WTC11 (cell line): ENCODE measurements at regions not wholly inside any gene's neighbourhood (a gene's known extent, or its start where the extent isn't known, plus 50 kb on each side); places are given as distances from the start of the nearest gene placed in this dataset.

Experiments
- ATAC-seq: fragments of 200-7000 bp; cut with Tn5 transposase; 2 replicates; pipeline ENCODE4 v1.10.0; 2021; ENCODE audit warnings: mild to moderate bottlenecking, moderate library complexity
- CTCF ChIA-PET: fragments of 300-600 bp; sonication (Branson Sonifier 250); formaldehyde crosslinking; loops from one replicate; lab custom pipeline; 2021; ENCODE audit warnings: antibody characterized with exemption; lab: Charles Lee
- POLR2A ChIA-PET: fragments of 350-600 bp; sonication (Branson Sonifier 250); formaldehyde crosslinking; loops from one replicate; lab custom pipeline; 2021; ENCODE audit warnings: antibody characterized with exemption; lab: Charles Lee
- DNase-seq: peaks from one replicate; pipeline ENCODE4 v3.0.0; 2021; ENCODE audit warnings: low spot score
- H3K27ac Mint-ChIP-seq: 2 replicates; pipeline ENCODE4 v1.8.0; 2021; ENCODE audit warnings: mixed read lengths
- H3K27me3 Mint-ChIP-seq: 2 replicates; pipeline ENCODE4 v1.8.0; 2021; ENCODE audit warnings: low read depth, mild to moderate bottlenecking, moderate library complexity, mixed read lengths
- H3K36me3 Mint-ChIP-seq: 2 replicates; pipeline ENCODE4 v1.8.0; 2021; ENCODE audit warnings: mixed read lengths
- H3K4me1 Mint-ChIP-seq: 2 replicates; pipeline ENCODE4 v1.8.0; 2022; ENCODE audit warnings: mixed read lengths
- H3K4me3 Mint-ChIP-seq: 2 replicates; pipeline ENCODE4 v1.8.0; 2021; ENCODE audit warnings: mild to moderate bottlenecking, moderate library complexity, mixed read lengths
- H3K9me3 Mint-ChIP-seq: 2 replicates; pipeline ENCODE4 v1.8.0; 2021; ENCODE audit warnings: mixed read lengths
- CREB1 ChIP-seq: sonication (generic); formaldehyde crosslinking; IDR thresholded peaks from 2 replicates; pipeline ENCODE4 v1.8.0; 2023; ENCODE audit warnings: mild to moderate bottlenecking, missing genetic modification reagents
- FOXK1 ChIP-seq: sonication (generic); formaldehyde crosslinking; IDR thresholded peaks from 2 replicates; pipeline ENCODE4 v1.8.0; 2022; ENCODE audit warnings: mild to moderate bottlenecking, moderate library complexity, missing genetic modification reagents
- KAT7 ChIP-seq: sonication (generic); formaldehyde crosslinking; IDR thresholded peaks from 2 replicates; pipeline ENCODE4 v1.8.1; 2023; ENCODE audit warnings: missing genetic modification reagents, mild to moderate bottlenecking, borderline replicate concordance
- MXD4 ChIP-seq: fragments of 250-450 bp; sonication (Bioruptor Pico); IDR thresholded peaks from 2 replicates; pipeline ENCODE4 v1.8.0; 2021; ENCODE audit warnings: mild to moderate bottlenecking, moderate library complexity, borderline replicate concordance
- NFE2L1 ChIP-seq: sonication (generic); formaldehyde crosslinking; IDR thresholded peaks from 2 replicates; pipeline ENCODE4 v1.8.1; 2023; ENCODE audit warnings: missing genetic modification reagents
- NR3C1 ChIP-seq: sonication (generic); formaldehyde crosslinking; conservative IDR thresholded peaks from 2 replicates; pipeline ENCODE4 v1.8.1; 2023; ENCODE audit warnings: low read depth, mild to moderate bottlenecking, missing genetic modification reagents
- RELA ChIP-seq: sonication (generic); formaldehyde crosslinking; IDR thresholded peaks from 2 replicates; pipeline ENCODE4 v1.8.1; 2022; ENCODE audit warnings: missing genetic modification reagents, mild to moderate bottlenecking, borderline replicate concordance
- TCF7 ChIP-seq: sonication (generic); formaldehyde crosslinking; IDR thresholded peaks from 2 replicates; pipeline ENCODE4 v1.8.0; 2022; ENCODE audit warnings: mild to moderate bottlenecking, low read depth, missing genetic modification reagents, moderate library complexity
- ZNF121 ChIP-seq: sonication (generic); formaldehyde crosslinking; IDR thresholded peaks from 2 replicates; pipeline ENCODE4 v1.8.0; 2023; ENCODE audit warnings: missing genetic modification reagents
- TF ChIP-seq, protein P1 (sequence below): sonication (generic); formaldehyde crosslinking; IDR thresholded peaks from 2 replicates; pipeline ENCODE4 v1.8.1; 2023; ENCODE audit warnings: mild to moderate bottlenecking, missing genetic modification reagents, moderate library complexity
- TF ChIP-seq, protein P2 (sequence below): fragments of 250-450 bp; sonication (Bioruptor Pico); IDR thresholded peaks from 2 replicates; pipeline ENCODE4 v1.9.0; 2021; ENCODE audit warnings: mild to moderate bottlenecking
- TF ChIP-seq, protein P3 (sequence below): fragments of 200-600 bp; IDR thresholded peaks from 2 replicates; pipeline ENCODE4 v1.8.0; 2022; ENCODE audit warnings: antibody characterized with exemption
- TF ChIP-seq, protein P4 (sequence below): fragments of 250-450 bp; sonication (Bioruptor Pico); IDR thresholded peaks from 2 replicates; pipeline ENCODE4 v1.9.0; 2021; ENCODE audit warnings: moderate library complexity, mild to moderate bottlenecking, inconsistent platforms, borderline replicate concordance
- TF ChIP-seq, protein P5 (sequence below): sonication (generic); formaldehyde crosslinking; IDR thresholded peaks from 2 replicates; pipeline ENCODE4 v1.8.0; 2023; ENCODE audit warnings: missing genetic modification reagents, mild to moderate bottlenecking, borderline replicate concordance
- TF ChIP-seq, protein P6 (sequence below): sonication (generic); formaldehyde crosslinking; IDR thresholded peaks from 2 replicates; pipeline ENCODE4 v1.8.1; 2023; ENCODE audit warnings: mild to moderate bottlenecking, missing genetic modification reagents

DNA sequence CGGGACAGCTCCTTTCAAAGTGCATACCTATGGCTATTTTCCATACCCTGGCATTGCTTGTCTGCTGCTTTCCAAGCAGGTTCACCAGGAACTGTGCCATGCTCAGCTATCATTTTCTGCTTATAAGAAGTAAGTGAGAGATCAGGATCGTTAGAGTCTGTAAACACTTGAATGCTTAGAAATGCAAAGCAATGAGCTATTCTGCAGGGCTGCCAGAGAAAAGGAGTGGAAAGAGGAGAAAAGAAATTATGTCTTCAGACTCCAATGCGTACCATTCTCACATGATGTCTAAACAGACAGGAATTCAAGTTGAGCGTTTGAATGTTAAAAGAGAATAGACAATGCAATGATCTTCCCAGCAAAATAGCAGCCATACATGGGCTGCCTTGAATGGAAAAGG lies 245.5 kb upstream of the SLC7A11 start:
- ATAC-seq (no peak), DNase-seq (no peak)
- POLR2A ChIA-PET = no interaction called here
- Mint-ChIP-seq H3K9me3 (no peaks in the 10 kb centered on the region), H3K36me3 (no peaks in the 10 kb centered on the region), H3K27ac (0 out of 2 replicates have a peak overlapping the region, but pooled peaks have one; percentile 52), H3K27me3 (no peaks in the 10 kb centered on the region), H3K4me3 (no peak overlapping the region), H3K4me1 (peaks cover 20% of the 10 kb centered on the region)
- TF ChIP-seq KAT7 (CRISPR knock-in tag) = no peak
- TF ChIP-seq MXD4 (CRISPR knock-in tag) = no peak
- CTCF ChIA-PET = interaction anchor here (0.7 to 1.4 kb wide), 2 partner anchors 272 to 450 kb away, joined by 3 to 4 read pairs; no protein-coding TSS in a partner anchor

DNA sequence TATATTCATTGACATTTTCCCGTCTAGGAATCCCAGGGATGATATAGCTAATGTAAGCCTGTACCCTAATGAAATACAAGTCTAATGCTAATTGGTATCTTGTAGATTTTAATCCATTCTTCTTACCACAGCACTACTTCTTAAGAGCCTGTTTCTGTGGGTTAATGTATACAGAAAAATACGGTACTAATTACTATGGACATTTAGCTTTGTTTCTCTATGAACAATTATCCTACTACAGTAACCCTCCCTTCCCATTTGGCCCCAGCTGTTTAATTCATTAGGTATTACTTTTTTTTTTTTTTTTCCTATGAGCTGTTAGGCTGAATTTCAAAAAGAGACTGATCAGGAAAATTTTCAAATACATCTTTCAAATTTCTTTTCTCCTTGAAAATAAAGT lies 245.1 kb upstream of the SLC7A11 start:
- ChIA-PET CTCF (interaction anchor here (0.7 to 1.4 kb wide), 2 partner anchors 271 to 451 kb away, joined by 3 to 4 read pairs; no protein-coding TSS in a partner anchor), POLR2A (interaction anchor here (0.7 kb wide), 1 partner anchor 803 kb away, joined by 3 read pairs; no protein-coding TSS in a partner anchor)
- no peaks in the 10 kb centered on the region for H3K27me3 Mint-ChIP-seq
- peaks cover 20% of the 10 kb centered on the region for H3K4me1 Mint-ChIP-seq
- H3K36me3 Mint-ChIP-seq = no peaks in the 10 kb centered on the region
- no peak overlapping the region for H3K27ac Mint-ChIP-seq
- H3K9me3 Mint-ChIP-seq = no peaks in the 10 kb centered on the region
- no peak overlapping the region for H3K4me3 Mint-ChIP-seq
- DNase-seq = no peak
- no peak for ATAC-seq
- TF ChIP-seq, protein P1, sequence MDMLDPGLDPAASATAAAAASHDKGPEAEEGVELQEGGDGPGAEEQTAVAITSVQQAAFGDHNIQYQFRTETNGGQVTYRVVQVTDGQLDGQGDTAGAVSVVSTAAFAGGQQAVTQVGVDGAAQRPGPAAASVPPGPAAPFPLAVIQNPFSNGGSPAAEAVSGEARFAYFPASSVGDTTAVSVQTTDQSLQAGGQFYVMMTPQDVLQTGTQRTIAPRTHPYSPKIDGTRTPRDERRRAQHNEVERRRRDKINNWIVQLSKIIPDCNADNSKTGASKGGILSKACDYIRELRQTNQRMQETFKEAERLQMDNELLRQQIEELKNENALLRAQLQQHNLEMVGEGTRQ (CRISPR knock-in tag) = no peak
- TF ChIP-seq, protein P2, sequence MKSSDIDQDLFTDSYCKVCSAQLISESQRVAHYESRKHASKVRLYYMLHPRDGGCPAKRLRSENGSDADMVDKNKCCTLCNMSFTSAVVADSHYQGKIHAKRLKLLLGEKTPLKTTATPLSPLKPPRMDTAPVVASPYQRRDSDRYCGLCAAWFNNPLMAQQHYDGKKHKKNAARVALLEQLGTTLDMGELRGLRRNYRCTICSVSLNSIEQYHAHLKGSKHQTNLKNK (CRISPR knock-in tag) = no peak
- TF ChIP-seq, protein P3, sequence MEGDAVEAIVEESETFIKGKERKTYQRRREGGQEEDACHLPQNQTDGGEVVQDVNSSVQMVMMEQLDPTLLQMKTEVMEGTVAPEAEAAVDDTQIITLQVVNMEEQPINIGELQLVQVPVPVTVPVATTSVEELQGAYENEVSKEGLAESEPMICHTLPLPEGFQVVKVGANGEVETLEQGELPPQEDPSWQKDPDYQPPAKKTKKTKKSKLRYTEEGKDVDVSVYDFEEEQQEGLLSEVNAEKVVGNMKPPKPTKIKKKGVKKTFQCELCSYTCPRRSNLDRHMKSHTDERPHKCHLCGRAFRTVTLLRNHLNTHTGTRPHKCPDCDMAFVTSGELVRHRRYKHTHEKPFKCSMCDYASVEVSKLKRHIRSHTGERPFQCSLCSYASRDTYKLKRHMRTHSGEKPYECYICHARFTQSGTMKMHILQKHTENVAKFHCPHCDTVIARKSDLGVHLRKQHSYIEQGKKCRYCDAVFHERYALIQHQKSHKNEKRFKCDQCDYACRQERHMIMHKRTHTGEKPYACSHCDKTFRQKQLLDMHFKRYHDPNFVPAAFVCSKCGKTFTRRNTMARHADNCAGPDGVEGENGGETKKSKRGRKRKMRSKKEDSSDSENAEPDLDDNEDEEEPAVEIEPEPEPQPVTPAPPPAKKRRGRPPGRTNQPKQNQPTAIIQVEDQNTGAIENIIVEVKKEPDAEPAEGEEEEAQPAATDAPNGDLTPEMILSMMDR = no peak
- TF ChIP-seq, protein P4, sequence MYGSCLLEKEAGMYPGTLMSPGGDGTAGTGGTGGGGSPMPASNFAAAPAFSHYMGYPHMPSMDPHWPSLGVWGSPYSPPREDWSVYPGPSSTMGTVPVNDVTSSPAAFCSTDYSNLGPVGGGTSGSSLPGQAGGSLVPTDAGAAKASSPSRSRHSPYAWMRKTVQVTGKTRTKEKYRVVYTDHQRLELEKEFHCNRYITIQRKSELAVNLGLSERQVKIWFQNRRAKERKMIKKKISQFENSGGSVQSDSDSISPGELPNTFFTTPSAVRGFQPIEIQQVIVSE = no peak
- TF ChIP-seq FOXK1 (CRISPR knock-in tag) (no peak), ZNF121 (CRISPR knock-in tag) (no peak), NFE2L1 (CRISPR knock-in tag) (no peak), RELA (no peak)

DNA sequence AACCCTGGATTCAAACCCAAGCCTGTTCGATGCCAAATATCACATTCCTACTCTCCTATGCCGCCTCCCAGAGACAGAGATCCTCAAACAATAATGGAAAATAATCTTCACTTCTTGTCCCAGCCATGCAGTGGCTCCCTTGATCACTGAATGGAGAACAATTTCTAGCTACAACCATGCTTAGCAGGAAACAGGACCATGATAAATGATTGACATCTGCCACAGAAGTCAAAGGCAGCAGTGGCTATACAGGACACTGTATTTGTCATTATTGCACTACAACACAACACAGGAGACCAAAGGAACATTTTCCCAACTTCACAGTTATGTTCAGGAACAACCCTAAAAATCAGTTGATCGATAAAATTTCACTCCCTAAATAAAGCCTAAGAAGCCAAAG lies 243.3 kb upstream of the SLC7A11 start:
- ATAC-seq (no peak), DNase-seq (no peak)
- POLR2A ChIA-PET = no interaction called here
- H3K27me3 Mint-ChIP-seq = no peaks in the 10 kb centered on the region
- no peak overlapping the region for H3K27ac Mint-ChIP-seq
- TF ChIP-seq, protein P5, sequence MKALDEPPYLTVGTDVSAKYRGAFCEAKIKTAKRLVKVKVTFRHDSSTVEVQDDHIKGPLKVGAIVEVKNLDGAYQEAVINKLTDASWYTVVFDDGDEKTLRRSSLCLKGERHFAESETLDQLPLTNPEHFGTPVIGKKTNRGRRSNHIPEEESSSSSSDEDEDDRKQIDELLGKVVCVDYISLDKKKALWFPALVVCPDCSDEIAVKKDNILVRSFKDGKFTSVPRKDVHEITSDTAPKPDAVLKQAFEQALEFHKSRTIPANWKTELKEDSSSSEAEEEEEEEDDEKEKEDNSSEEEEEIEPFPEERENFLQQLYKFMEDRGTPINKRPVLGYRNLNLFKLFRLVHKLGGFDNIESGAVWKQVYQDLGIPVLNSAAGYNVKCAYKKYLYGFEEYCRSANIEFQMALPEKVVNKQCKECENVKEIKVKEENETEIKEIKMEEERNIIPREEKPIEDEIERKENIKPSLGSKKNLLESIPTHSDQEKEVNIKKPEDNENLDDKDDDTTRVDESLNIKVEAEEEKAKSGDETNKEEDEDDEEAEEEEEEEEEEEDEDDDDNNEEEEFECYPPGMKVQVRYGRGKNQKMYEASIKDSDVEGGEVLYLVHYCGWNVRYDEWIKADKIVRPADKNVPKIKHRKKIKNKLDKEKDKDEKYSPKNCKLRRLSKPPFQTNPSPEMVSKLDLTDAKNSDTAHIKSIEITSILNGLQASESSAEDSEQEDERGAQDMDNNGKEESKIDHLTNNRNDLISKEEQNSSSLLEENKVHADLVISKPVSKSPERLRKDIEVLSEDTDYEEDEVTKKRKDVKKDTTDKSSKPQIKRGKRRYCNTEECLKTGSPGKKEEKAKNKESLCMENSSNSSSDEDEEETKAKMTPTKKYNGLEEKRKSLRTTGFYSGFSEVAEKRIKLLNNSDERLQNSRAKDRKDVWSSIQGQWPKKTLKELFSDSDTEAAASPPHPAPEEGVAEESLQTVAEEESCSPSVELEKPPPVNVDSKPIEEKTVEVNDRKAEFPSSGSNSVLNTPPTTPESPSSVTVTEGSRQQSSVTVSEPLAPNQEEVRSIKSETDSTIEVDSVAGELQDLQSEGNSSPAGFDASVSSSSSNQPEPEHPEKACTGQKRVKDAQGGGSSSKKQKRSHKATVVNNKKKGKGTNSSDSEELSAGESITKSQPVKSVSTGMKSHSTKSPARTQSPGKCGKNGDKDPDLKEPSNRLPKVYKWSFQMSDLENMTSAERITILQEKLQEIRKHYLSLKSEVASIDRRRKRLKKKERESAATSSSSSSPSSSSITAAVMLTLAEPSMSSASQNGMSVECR (CRISPR knock-in tag) = no peak
- TF ChIP-seq NR3C1 (CRISPR knock-in tag) = no peak
- TF ChIP-seq, protein P3 = no peak
- no peak for TF ChIP-seq TCF7 (CRISPR knock-in tag)
- TF ChIP-seq, protein P6, sequence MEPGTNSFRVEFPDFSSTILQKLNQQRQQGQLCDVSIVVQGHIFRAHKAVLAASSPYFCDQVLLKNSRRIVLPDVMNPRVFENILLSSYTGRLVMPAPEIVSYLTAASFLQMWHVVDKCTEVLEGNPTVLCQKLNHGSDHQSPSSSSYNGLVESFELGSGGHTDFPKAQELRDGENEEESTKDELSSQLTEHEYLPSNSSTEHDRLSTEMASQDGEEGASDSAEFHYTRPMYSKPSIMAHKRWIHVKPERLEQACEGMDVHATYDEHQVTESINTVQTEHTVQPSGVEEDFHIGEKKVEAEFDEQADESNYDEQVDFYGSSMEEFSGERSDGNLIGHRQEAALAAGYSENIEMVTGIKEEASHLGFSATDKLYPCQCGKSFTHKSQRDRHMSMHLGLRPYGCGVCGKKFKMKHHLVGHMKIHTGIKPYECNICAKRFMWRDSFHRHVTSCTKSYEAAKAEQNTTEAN (CRISPR knock-in tag) = no peak
- no peak for TF ChIP-seq CREB1 (CRISPR knock-in tag)
- peaks cover 16% of the 10 kb centered on the region for H3K9me3 Mint-ChIP-seq
- H3K4me1 Mint-ChIP-seq = peaks cover 20% of the 10 kb centered on the region
- H3K4me3 Mint-ChIP-seq = no peak overlapping the region
- peaks cover 15% of the 10 kb centered on the region for H3K36me3 Mint-ChIP-seq
- CTCF ChIA-PET = interaction anchor here (2.0 kb wide), 1 partner anchor 10 kb away, joined by 6 read pairs; no protein-coding TSS in a partner anchor
